ENCODE measurements at regions not wholly inside any gene's neighbourhood (a gene's known extent, or its start where the extent isn't known, plus 50 kb on each side); places are given as distances from the start of the nearest gene placed in this dataset.

GRCh38 chr5:136458481-136458880 lies 93.1 kb upstream of the TRPC7 start:
- H3K36me3 ChIP-seq (replicated peaks in 1 of 2): no peaks in the 10 kb centered on the region
- H3K27me3 ChIP-seq: no peaks in the 10 kb centered on the region
- no peaks in the 10 kb centered on the region for H3K4me1 ChIP-seq (replicated peaks in 1 of 2)
- intact Hi-C loops (cut with DNase I): no loop called here
- 86 to 100% (median 95%) methylated on average over 1 of the region's 1 CpG for WGBS, 4 donors
- H3K9me3 ChIP-seq (replicated peaks in 1 of 3): no peaks in the 10 kb centered on the region
- TF ChIP-seq CTCF (IDR thresholded peaks at IDR 0.05): no peak
- TF ChIP-seq POLR2A (IDR thresholded peaks at IDR 0.05): no peak
- H3K4me3 ChIP-seq: no peak overlapping the region
- DNase-seq: no peak
- no peak overlapping the region for H3K27ac ChIP-seq

GRCh38 chr5:136457390-136458013 lies 92.2 kb upstream of the TRPC7 start:
- Histone ChIP-seq H3K4me1 (replicated peaks in 1 of 2) (no peaks in the 10 kb centered on the region), H3K9me3 (replicated peaks in 1 of 3) (no peaks in the 10 kb centered on the region), H3K27ac (no peak overlapping the region), H3K36me3 (replicated peaks in 1 of 2) (no peaks in the 10 kb centered on the region), H3K27me3 (no peaks in the 10 kb centered on the region), H3K4me3 (no peak overlapping the region)
- TF ChIP-seq POLR2A (IDR thresholded peaks at IDR 0.05): no peak
- TF ChIP-seq CTCF (IDR thresholded peaks at IDR 0.05): no peak
- peak; percentile 24 to 76 (median 41) for DNase-seq
- 30 to 51% (median 41%) methylated on average over 2 of the region's 2 CpGs for WGBS, 4 donors
- intact Hi-C loops (cut with DNase I): no loop called here

GRCh38 chr5:136455409-136455808 lies 90.1 kb upstream of the TRPC7 start:
- Histone ChIP-seq H3K27ac (no peak overlapping the region), H3K27me3 (no peaks in the 10 kb centered on the region), H3K4me3 (no peak overlapping the region), H3K36me3 (replicated peaks in 1 of 2) (no peaks in the 10 kb centered on the region), H3K9me3 (replicated peaks in 1 of 3) (no peaks in the 10 kb centered on the region), H3K4me1 (replicated peaks in 1 of 2) (no peaks in the 10 kb centered on the region)
- intact Hi-C loops (cut with DNase I): no loop called here
- 46 to 67% (median 51%) methylated on average over 1 of the region's 1 CpG for WGBS, 4 donors
- TF ChIP-seq POLR2A (IDR thresholded peaks at IDR 0.05) (no peak), CTCF (IDR thresholded peaks at IDR 0.05) (no peak)
- no peak for DNase-seq

- no peaks in the 10 kb centered on the region for H3K4me1 ChIP-seq (replicated peaks in 1 of 2)
- H3K36me3 ChIP-seq (replicated peaks in 1 of 2): no peaks in the 10 kb centered on the region
- H3K27ac ChIP-seq: no peak overlapping the region
- intact Hi-C loops (cut with DNase I): no loop called here
- DNase-seq: no peak
- no peaks in the 10 kb centered on the region for H3K27me3 ChIP-seq
- no peak overlapping the region for H3K4me3 ChIP-seq
- TF ChIP-seq POLR2A (IDR thresholded peaks at IDR 0.05) (no peak), CTCF (IDR thresholded peaks at IDR 0.05) (no peak)
- no peaks in the 10 kb centered on the region for H3K9me3 ChIP-seq (replicated peaks in 1 of 3)
- 50 to 68% (median 61%) methylated on average over 4 of the region's 4 CpGs for WGBS, 4 donors
Measured at GRCh38 chr5:136453986-136454758, 88.8 kb upstream of the TRPC7 start.
